ENCODE measurements at regions not wholly inside any gene's neighbourhood (a gene's known extent, or its start where the extent isn't known, plus 50 kb on each side); places are given as distances from the start of the nearest gene placed in this dataset.

DNA sequence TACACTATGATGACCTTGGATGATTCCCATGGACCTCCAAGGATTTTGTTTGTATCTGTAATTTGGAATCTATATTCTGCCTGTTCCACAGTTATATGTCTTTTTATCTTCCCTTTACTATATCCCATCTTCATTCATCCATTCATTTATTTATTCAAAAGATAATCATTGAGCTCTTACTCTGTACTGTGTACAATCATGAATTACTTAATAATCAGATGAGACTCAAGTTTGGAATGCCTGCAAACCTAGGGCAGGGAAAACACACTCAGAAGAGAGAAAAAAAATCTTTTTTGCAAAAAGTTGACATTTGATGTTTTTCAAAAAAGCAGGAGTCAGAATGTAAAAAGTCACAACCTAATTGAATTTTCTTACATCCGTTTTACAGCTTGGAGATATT is 170.2 kb upstream of the GNAI1 start:
- no peak overlapping the region for H3K4me3 Mint-ChIP-seq
- H3K9me3 Mint-ChIP-seq = no peaks in the 10 kb centered on the region
- DNase-seq = no peak
- H3K4me1 Mint-ChIP-seq (ENCODE audit: low read depth) = no peaks in the 10 kb centered on the region
- H3K36me3 Mint-ChIP-seq (ENCODE audit: low read depth) = no peaks in the 10 kb centered on the region
- no peaks in the 10 kb centered on the region for H3K27me3 Mint-ChIP-seq
- intact Hi-C loops (cut with micrococcal nuclease) = no loop called here
- ATAC-seq = no peak
- TF ChIP-seq, protein P1, sequence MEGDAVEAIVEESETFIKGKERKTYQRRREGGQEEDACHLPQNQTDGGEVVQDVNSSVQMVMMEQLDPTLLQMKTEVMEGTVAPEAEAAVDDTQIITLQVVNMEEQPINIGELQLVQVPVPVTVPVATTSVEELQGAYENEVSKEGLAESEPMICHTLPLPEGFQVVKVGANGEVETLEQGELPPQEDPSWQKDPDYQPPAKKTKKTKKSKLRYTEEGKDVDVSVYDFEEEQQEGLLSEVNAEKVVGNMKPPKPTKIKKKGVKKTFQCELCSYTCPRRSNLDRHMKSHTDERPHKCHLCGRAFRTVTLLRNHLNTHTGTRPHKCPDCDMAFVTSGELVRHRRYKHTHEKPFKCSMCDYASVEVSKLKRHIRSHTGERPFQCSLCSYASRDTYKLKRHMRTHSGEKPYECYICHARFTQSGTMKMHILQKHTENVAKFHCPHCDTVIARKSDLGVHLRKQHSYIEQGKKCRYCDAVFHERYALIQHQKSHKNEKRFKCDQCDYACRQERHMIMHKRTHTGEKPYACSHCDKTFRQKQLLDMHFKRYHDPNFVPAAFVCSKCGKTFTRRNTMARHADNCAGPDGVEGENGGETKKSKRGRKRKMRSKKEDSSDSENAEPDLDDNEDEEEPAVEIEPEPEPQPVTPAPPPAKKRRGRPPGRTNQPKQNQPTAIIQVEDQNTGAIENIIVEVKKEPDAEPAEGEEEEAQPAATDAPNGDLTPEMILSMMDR (IDR thresholded peaks at IDR 0.05) = no peak
- POLR2A ChIA-PET = no interaction called here
- CTCF ChIA-PET = no interaction called here
- H3K27ac Mint-ChIP-seq = no peak overlapping the region

GRCh38 chr7:79953130-79953529 is 181.5 kb upstream of the GNAI1 start:
- H3K4me1 Mint-ChIP-seq (ENCODE audit: low read depth) = no peaks in the 10 kb centered on the region
- H3K27me3 Mint-ChIP-seq = no peaks in the 10 kb centered on the region
- intact Hi-C loops (cut with micrococcal nuclease) = no loop called here
- H3K36me3 Mint-ChIP-seq (ENCODE audit: low read depth) = no peaks in the 10 kb centered on the region
- no peak overlapping the region for H3K27ac Mint-ChIP-seq
- TF ChIP-seq, protein P1 (IDR thresholded peaks at IDR 0.05) = no peak
- H3K9me3 Mint-ChIP-seq = no peaks in the 10 kb centered on the region
- POLR2A ChIA-PET = no interaction called here
- no peak overlapping the region for H3K4me3 Mint-ChIP-seq
- no peak for ATAC-seq
- CTCF ChIA-PET = no interaction called here
- no peak for DNase-seq

- Mint-ChIP-seq H3K36me3 (ENCODE audit: low read depth) (no peaks in the 10 kb centered on the region), H3K27me3 (no peaks in the 10 kb centered on the region), H3K9me3 (no peaks in the 10 kb centered on the region), H3K27ac (no peak overlapping the region), H3K4me3 (no peak overlapping the region), H3K4me1 (ENCODE audit: low read depth) (no peaks in the 10 kb centered on the region)
- POLR2A ChIA-PET = no interaction called here
- CTCF ChIA-PET = no interaction called here
- TF ChIP-seq, protein P1 (IDR thresholded peaks at IDR 0.05) = no peak
- ATAC-seq = no peak
- intact Hi-C loops (cut with micrococcal nuclease) = no loop called here
- no peak for DNase-seq
These were observed 182.2 kb upstream of the GNAI1 start for GRCh38 chr7:79952399-79952798.

- ChIA-PET CTCF (no interaction called here), POLR2A (no interaction called here)
- Mint-ChIP-seq H3K27me3 (no peaks in the 10 kb centered on the region), H3K27ac (no peak overlapping the region), H3K4me3 (no peak overlapping the region), H3K9me3 (no peaks in the 10 kb centered on the region), H3K4me1 (ENCODE audit: low read depth) (no peaks in the 10 kb centered on the region), H3K36me3 (ENCODE audit: low read depth) (no peaks in the 10 kb centered on the region)
- DNase-seq (no peak), ATAC-seq (no peak)
- intact Hi-C loops (cut with micrococcal nuclease) = no loop called here
- TF ChIP-seq, protein P1 (IDR thresholded peaks at IDR 0.05) = no peak
These were observed 183.2 kb upstream of the GNAI1 start for GRCh38 chr7:79951415-79951814.

DNA sequence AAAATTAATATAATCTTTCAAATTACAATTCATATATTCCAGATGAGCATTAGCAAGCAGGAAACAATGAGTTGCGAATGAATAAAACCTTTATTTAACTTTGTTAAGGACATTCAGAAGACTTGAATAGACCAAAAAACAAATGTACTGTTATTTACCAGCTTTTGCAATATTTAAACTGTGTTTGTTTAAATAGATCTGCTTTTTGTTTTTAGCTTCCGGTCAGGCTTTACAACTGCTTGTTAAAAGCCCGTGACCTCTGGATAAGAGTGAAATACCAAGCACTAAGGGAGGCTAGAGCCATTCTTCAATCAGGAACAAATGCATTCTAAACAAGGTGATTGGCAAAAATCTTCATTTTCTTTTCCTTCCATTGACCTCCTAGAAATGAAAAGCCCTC is 184.9 kb upstream of the GNAI1 start:
- Mint-ChIP-seq H3K27ac (no peak overlapping the region), H3K36me3 (ENCODE audit: low read depth) (no peaks in the 10 kb centered on the region), H3K9me3 (peaks cover 2% of the 10 kb centered on the region), H3K4me3 (no peak overlapping the region), H3K27me3 (no peaks in the 10 kb centered on the region), H3K4me1 (ENCODE audit: low read depth) (no peaks in the 10 kb centered on the region)
- ATAC-seq = no peak
- intact Hi-C loops (cut with micrococcal nuclease) = no loop called here
- ChIA-PET POLR2A (no interaction called here), CTCF (no interaction called here)
- no peak for DNase-seq
- TF ChIP-seq, protein P1 (IDR thresholded peaks at IDR 0.05) = no peak
